Motor neuron (in vitro differentiated cells): ENCODE measurements at regions not wholly inside any gene's neighbourhood (a gene's known extent, or its start where the extent isn't known, plus 50 kb on each side); places are given as distances from the start of the nearest gene placed in this dataset.
A peak's percentile ranks its signal among the peaks of the same experiment; 100 is the strongest.

Source experiments
- ATAC-seq, 8 experiments: fragments of 200-7000 bp; cut with Tn5 transposase; replicated peaks in 6 of 8; 2 replicates each; pipeline ENCODE4 v1.8.0; 2021; ENCODE audit warnings: mild to moderate bottlenecking in 8 of 8, moderate library complexity in 8 of 8
- H3K27ac ChIP-seq, 2 donors: fragments of 250-450 bp; sonication (Bioruptor Pico); 2 replicates each; pipeline ENCODE4 v1.9.0; 2021; ENCODE audit warnings: antibody characterized with exemption in 2 of 2, mild to moderate bottlenecking in 2 of 2, moderate library complexity in 1 of 2
- H3K4me1 ChIP-seq, 2 donors: fragments of 250-450 bp; sonication (Bioruptor Pico); replicated peaks in 1 of 2; 2 replicates each; pipeline ENCODE4 v1.6.1; 2021; ENCODE audit warnings: antibody characterized with exemption in 2 of 2, mild to moderate bottlenecking in 2 of 2, moderate library complexity in 1 of 2
- H3K4me3 ChIP-seq, 5 donors: fragments of 250-450 bp; sonication (Bioruptor Pico); 2 replicates each; pipeline ENCODE4 v1.9.0; 2021; ENCODE audit warnings: antibody characterized with exemption in 5 of 5, mild to moderate bottlenecking in 5 of 5, moderate library complexity in 4 of 5
- WGBS, 10 experiments: fragments of 450-650 bp; shearing (Covaris generic); methylation state at CpG; one replicate each; pipeline ENCODE4 v1.0.0; 2022; 5-methylcytosine and 5-hydroxymethylcytosine counted together
- in situ Hi-C, 9 experiments: fragments of 400-800 bp; cut with MboI; loops; one replicate each; pipeline ENCODE4 v1.15.0; 2021; ENCODE audit warnings: low sequenced_read_pairs in 9 of 9, low pct_unique_long_range_greater_than_20kb in 2 of 9; ENCODE audit not compliant: unreplicated experiment in 9 of 9

DNA sequence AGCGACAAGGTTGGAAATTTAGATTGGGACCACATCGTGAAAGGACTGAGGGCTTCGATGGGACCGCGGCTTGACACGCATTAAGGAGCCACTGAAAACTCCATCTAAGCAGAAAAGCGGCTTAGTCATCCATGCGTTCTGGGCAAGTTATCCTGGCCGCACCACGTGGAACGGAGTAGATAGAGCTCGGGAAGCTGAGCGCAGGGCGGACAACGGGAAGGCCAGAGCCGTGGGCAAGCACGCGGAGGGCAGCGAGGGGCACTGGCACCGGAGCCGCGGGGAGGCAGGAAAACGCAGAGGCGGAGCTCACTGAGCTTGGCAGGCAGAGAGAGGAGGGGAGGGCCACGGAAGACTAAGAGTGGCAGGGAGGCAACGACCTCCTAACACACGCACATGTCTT lies 61.3 kb upstream of the VGLL4 start:
- WGBS, 10 experiments, result 83 to 100% (median 86%) methylated on average over 2 to 23 of the region's 27 CpGs; no CpG with 5 or more reads in 2 of the 10 experiments
- no peak for ATAC-seq
- Histone ChIP-seq H3K4me3 (no peak overlapping the region), H3K27ac (no peak overlapping the region), H3K4me1 (no peaks in the 10 kb centered on the region)
- in situ Hi-C loops, result no loop called here

GRCh38 chr3:11703146-11703545 lies 59.4 kb upstream of the VGLL4 start:
- H3K27ac ChIP-seq, result no peak overlapping the region
- 0 to 86% (median 58%) methylated on average over 2 to 4 of the region's 4 CpGs; no CpG with 5 or more reads in 4 of the 10 experiments for WGBS, 10 experiments
- no peaks in the 10 kb centered on the region for H3K4me1 ChIP-seq
- ATAC-seq, result peak in 4 of 8 experiments; percentile 44 to 98 (median 88)
- in situ Hi-C loops, result no loop called here
- H3K4me3 ChIP-seq, result no peak overlapping the region

- in situ Hi-C loops, result no loop called here
- no peak overlapping the region for H3K4me3 ChIP-seq
- ATAC-seq, result no peak
- 0 to 100% (median 78%) methylated on average over 2 of the region's 2 CpGs; no CpG with 5 or more reads in 1 of the 10 experiments for WGBS, 10 experiments
- H3K4me1 ChIP-seq, result no peaks in the 10 kb centered on the region
- no peak overlapping the region for H3K27ac ChIP-seq
Observed at GRCh38 chr3:11699083-11699427, 55.3 kb upstream of the VGLL4 start.

DNA sequence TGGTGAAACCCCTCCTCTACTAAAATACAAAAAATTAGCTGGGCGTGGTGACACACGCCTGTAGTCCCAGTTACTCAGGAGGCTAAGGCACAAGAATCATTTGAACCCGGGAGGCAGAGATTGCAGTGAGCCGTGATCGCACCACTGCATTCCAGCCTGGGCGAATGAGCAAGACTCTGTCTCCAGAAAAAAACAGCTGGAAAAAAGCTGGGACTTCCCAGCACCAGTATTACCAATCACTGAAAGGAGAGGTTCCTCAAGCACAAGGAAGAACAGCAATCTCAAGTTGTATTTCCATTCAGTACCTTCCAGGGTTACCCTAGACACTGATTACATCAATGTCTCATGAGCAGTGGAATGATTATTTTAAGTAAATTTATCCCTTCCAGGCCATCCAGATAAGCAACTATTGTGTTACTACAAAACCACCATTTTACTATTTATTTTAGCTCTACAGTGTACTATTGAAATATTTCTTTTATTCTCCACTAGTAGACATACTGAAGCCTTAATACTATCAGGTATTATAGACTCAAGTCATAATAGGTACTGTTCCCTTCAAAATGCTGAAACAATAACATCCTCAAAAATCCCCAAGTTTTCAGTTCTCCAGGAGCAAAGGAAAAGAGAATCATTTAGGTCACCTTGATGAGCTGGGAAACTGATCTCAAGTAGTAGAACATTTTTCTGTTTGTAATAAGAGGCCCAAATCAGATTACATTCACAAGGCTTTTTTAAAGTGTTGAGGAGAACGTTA lies 54.8 kb upstream of the VGLL4 start:
- no peak for ATAC-seq
- WGBS, 10 experiments, result 13 to 100% (median 80%) methylated on average over 1 to 5 of the region's 7 CpGs; no CpG with 5 or more reads in 1 of the 10 experiments
- Histone ChIP-seq H3K27ac (no peak overlapping the region), H3K4me3 (no peak overlapping the region), H3K4me1 (no peaks in the 10 kb centered on the region)
- in situ Hi-C loops, result no loop called here

GRCh38 chr3:11697701-11698100 lies 54.0 kb upstream of the VGLL4 start:
- Histone ChIP-seq H3K4me1 (no peaks in the 10 kb centered on the region), H3K27ac (no peak overlapping the region), H3K4me3 (no peak overlapping the region)
- 7 to 100% (median 67%) methylated on average over 1 to 2 of the region's 2 CpGs; no CpG with 5 or more reads in 2 of the 10 experiments for WGBS, 10 experiments
- in situ Hi-C loops, result no loop called here
- ATAC-seq, result peak in 2 of 8 experiments; percentile 54 to 61

- H3K4me1 ChIP-seq, result no peaks in the 10 kb centered on the region
- ATAC-seq, result no peak
- H3K4me3 ChIP-seq, result no peak overlapping the region
- in situ Hi-C loops, result no loop called here
- 29 to 100% (median 93%) methylated on average over 1 to 2 of the region's 2 CpGs; no CpG with 5 or more reads in 3 of the 10 experiments for WGBS, 10 experiments
- H3K27ac ChIP-seq, result no peak overlapping the region
Observed at GRCh38 chr3:11696054-11696453, 52.3 kb upstream of the VGLL4 start.
